Mucosa of descending colon (tissue), 3 donors: ENCODE measurements at regions not wholly inside any gene's neighbourhood (a gene's known extent, or its start where the extent isn't known, plus 50 kb on each side); places are given as distances from the start of the nearest gene placed in this dataset.
A peak's percentile ranks its signal among the peaks of the same experiment; 100 is the strongest.

Experiments used
- ATAC-seq: fragments of 200-7000 bp; cut with Tn5 transposase; one replicate; pipeline ENCODE4 v1.9.1; 2020; ENCODE audit warnings: mild to moderate bottlenecking, moderate library complexity
- DNase-seq, 3 donors: peaks; one replicate each; pipeline ENCODE4 v3.0.0-alpha.2; 2020
- H3K36me3 ChIP-seq: fragments of 200-600 bp; one replicate; pipeline ENCODE4 v1.8.0; 2021; ENCODE audit warnings: low read depth, mild to moderate bottlenecking
- H3K4me1 ChIP-seq: fragments of 200-600 bp; one replicate; pipeline ENCODE4 v1.8.0; 2021; ENCODE audit warnings: low read depth, mild to moderate bottlenecking
- H3K4me3 ChIP-seq: fragments of 200-600 bp; one replicate; pipeline ENCODE4 v1.8.0; 2021; ENCODE audit warnings: mild to moderate bottlenecking
- H3K9me3 ChIP-seq: fragments of 200-600 bp; one replicate; pipeline ENCODE4 v1.8.0; 2021; ENCODE audit warnings: mild to moderate bottlenecking
- intact Hi-C, 2 donors: fragments of 100-400 bp; cut with DNase I in 1 of 2; cut with micrococcal nuclease in 1 of 2; formaldehyde crosslinking; loops; one replicate each; pipeline versions ENCODE4 v1.11.0 to v1.11.1; 2022; cut with DNase I, micrococcal nuclease
- TF ChIP-seq, protein P1 (sequence below): fragments of 200-600 bp; IDR thresholded peaks from one replicate; pipeline ENCODE4 v1.8.0; 2022; ENCODE audit warnings: antibody characterized with exemption, mild to moderate bottlenecking
- donor health status: DM: no; HTN: no; CAD: no; lungs with moderate emphysema.
- donor health status: DM: no; HTN: no; CAD: no.
- donor health status: DM: no; HTN: yes; CAD: no.

DNA sequence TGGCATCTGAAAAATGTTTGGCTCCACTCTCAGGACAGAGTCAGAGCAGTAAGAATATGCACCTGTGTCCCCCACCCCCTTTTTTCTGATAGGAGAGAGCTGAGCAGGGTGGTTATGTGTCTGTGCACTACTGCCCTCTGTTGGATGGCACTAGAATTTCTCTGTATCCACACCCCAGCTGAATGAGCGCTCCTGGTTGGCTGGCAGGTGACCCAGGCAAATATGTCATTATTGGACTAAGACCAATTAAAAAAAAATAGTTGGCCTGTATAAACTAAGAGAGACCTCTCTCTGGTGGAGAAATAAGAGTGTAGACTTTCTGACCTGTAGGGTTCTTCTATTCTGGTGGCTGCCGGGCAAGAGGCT lies 107.0 kb downstream of the PTCSC3 start:
- DNase-seq, result peak in 1 of 3 donors; percentile 26

DNA sequence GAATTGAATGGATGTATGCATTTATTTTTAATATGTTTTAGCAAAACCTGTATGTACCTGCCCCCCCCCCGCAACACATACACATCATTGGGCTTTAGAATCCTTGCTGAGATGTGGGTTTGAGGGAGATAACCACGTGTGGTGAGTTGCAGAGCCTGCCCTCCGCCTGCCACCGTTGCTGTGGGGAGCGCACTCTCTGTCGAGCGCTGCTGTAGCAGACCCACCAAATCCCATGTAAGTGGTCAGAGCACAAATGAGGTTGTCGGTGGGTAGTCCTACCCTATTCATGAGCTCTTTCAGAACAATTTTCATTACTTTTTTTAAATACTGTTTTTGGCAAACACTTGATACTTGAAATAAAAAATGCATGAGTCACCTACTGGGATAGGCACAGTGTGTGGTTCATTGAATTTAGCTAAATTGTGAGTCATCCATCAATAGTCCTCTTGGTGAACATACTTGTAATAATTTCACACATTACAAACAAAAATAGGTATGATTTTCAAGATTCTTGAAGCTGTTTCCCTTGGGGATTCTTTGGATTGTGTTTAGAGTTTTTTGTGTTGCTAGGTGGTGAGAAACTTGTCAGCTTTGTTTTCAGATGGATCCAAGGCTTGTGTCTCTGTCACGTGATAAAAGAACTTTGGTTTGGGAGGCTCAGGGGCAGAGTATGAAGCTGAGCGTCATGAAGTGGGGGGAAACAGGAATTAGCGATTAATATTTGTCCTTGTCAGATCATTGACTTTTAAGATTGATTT lies 107.6 kb downstream of the PTCSC3 start:
- Histone ChIP-seq H3K4me3 (no peak overlapping the region), H3K36me3 (no peaks in the 10 kb centered on the region), H3K9me3 (no peaks in the 10 kb centered on the region), H3K4me1 (no peaks in the 10 kb centered on the region)
- TF ChIP-seq, protein P1, sequence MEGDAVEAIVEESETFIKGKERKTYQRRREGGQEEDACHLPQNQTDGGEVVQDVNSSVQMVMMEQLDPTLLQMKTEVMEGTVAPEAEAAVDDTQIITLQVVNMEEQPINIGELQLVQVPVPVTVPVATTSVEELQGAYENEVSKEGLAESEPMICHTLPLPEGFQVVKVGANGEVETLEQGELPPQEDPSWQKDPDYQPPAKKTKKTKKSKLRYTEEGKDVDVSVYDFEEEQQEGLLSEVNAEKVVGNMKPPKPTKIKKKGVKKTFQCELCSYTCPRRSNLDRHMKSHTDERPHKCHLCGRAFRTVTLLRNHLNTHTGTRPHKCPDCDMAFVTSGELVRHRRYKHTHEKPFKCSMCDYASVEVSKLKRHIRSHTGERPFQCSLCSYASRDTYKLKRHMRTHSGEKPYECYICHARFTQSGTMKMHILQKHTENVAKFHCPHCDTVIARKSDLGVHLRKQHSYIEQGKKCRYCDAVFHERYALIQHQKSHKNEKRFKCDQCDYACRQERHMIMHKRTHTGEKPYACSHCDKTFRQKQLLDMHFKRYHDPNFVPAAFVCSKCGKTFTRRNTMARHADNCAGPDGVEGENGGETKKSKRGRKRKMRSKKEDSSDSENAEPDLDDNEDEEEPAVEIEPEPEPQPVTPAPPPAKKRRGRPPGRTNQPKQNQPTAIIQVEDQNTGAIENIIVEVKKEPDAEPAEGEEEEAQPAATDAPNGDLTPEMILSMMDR, result no peak
- DNase-seq (no peak), ATAC-seq (no peak)
- intact Hi-C loops, result no loop called here

More for the DNA sequence above, 107.0 kb downstream of the PTCSC3 start:
- TF ChIP-seq, protein P1, result no peak
- Histone ChIP-seq H3K4me1 (no peaks in the 10 kb centered on the region), H3K9me3 (no peaks in the 10 kb centered on the region), H3K36me3 (no peaks in the 10 kb centered on the region), H3K4me3 (no peak overlapping the region)
- intact Hi-C loops, result no loop called here
- peak; percentile 88 for ATAC-seq

DNA sequence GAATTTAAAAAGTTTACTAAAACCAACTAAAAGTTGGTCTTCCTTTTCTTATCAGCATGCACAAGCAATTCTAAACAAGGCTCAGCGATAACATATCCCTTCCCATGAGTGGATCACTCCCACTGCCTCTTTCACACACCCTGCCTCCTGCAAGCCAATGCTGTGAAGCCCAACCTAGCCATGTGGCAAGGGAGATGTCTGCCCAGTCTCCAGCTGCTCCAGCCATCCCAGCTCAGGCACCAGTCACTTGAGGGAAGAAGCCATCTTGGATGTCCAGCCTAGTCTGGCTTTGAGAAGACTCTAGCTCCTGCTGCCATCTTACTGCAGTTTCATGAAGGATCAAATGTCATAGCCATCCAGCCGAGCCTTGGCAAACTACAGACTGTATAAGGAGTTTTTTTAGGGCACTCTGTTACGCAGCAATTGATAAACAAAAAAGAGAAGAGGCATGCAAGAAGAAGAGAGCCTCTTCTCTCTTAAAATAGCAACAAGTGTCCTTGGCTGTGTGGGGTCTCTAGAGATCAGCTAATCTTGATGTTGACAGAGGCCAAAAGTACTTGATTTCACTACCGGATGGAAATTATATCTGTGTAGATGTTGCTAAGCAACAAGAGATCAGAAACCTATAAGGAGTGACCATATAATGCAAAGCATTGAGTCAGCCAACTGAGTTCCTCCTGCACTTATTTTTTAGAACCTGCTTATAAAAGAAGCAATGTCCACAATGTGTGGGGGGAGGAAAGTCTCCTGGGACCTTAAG lies 108.9 kb downstream of the PTCSC3 start:
- no peaks in the 10 kb centered on the region for H3K4me1 ChIP-seq
- DNase-seq (no peak), ATAC-seq (no peak)
- TF ChIP-seq, protein P1, result no peak
- H3K36me3 ChIP-seq, result no peaks in the 10 kb centered on the region
- intact Hi-C loops, result no loop called here
- no peaks in the 10 kb centered on the region for H3K9me3 ChIP-seq
- no peak overlapping the region for H3K4me3 ChIP-seq

DNA sequence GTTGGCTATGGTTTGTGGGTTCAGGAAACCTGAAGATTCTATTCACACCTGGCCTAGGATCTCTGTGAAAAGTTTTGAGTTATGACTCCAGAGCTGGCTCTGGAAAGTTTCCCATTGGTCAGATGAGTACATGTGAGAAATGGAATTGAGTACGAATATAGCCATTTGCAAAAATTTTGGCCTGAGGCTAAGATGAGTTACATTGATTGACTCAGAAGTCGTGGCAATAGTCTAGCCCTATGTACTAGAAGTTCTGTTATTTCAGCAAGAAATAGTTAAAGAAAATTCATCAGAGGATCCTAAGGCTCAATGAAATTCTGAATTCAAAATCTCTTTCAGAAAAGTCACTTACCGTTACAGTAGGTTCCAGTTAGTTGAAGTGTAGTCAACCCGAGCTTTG lies 109.9 kb downstream of the PTCSC3 start:
- H3K4me3 ChIP-seq, result no peak overlapping the region
- no peak for DNase-seq
- TF ChIP-seq, protein P1, result no peak
- no peaks in the 10 kb centered on the region for H3K9me3 ChIP-seq
- H3K4me1 ChIP-seq, result no peaks in the 10 kb centered on the region
- ATAC-seq, result no peak
- intact Hi-C loops, result no loop called here
- no peaks in the 10 kb centered on the region for H3K36me3 ChIP-seq

DNA sequence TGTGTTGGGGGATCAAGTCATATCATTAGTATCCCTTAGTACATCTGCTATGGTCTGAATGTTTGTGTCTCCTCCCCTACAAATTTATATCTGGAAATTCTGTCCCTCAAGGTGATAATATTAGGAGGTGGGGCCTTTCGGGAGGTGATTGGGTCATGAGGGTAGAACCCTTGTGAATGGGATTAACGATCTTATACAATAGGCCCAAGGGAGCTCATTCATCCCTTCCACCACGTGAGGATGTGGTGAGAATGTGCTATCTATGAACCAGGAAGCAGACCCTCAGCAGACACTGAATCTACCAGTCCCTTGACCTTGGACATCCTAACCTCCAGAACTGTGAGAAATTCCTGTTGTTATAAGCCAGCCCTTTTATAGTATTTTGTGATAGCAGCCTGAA lies 110.7 kb downstream of the PTCSC3 start:
- H3K4me3 ChIP-seq, result no peak overlapping the region
- H3K36me3 ChIP-seq, result no peaks in the 10 kb centered on the region
- intact Hi-C loops, result no loop called here
- no peak for DNase-seq
- TF ChIP-seq, protein P1, result no peak
- ATAC-seq, result no peak
- no peaks in the 10 kb centered on the region for H3K9me3 ChIP-seq
- H3K4me1 ChIP-seq, result no peaks in the 10 kb centered on the region
